CD4-positive, alpha-beta T cell (primary cell): ENCODE measurements at regions not wholly inside any gene's neighbourhood (a gene's known extent, or its start where the extent isn't known, plus 50 kb on each side); places are given as distances from the start of the nearest gene placed in this dataset.

Source experiments
- ATAC-seq: fragments of 200-7000 bp; cut with Tn5 transposase; one replicate; pipeline ENCODE4 v1.10.0; 2022; ENCODE audit warnings: mild to moderate bottlenecking; ENCODE audit not compliant: poor library complexity
- CTCF ChIA-PET: fragments of 350-600 bp; sonication (Branson Sonifier 250); formaldehyde crosslinking; loops from one replicate; lab custom pipeline; 2021; ENCODE audit warnings: antibody characterized with exemption, inconsistent platforms; lab: Charles Lee
- POLR2A ChIA-PET: fragments of 350-600 bp; sonication (Branson Sonifier 250); formaldehyde crosslinking; loops from one replicate; lab custom pipeline; 2021; ENCODE audit warnings: antibody characterized with exemption, inconsistent platforms; lab: Charles Lee
- DNase-seq, 14 experiments: peaks; one replicate each; pipeline ENCODE4 v3.0.0-alpha.2; 2013 to 2020; ENCODE audit warnings: mixed read lengths in 2 of 14
- H3K27ac ChIP-seq, 2 donors: one replicate each; pipeline versions ENCODE4 v1.5.1 to v1.7.0; 2013; ENCODE audit warnings: low read length in 2 of 2, low read depth in 1 of 2, mild to moderate bottlenecking in 1 of 2
- H3K27me3 ChIP-seq, 2 experiments: 1 replicate in 1 of 2; 2 replicates in 1 of 2; pipeline versions ENCODE4 v1.6.1 to v1.7.0; 2013; ENCODE audit warnings: low read length in 2 of 2, control low read depth in 1 of 2, mild to moderate bottlenecking in 1 of 2, moderate library complexity in 1 of 2; ENCODE audit not compliant: insufficient read depth in 2 of 2, control insufficient read depth in 1 of 2
- H3K36me3 ChIP-seq: one replicate; pipeline ENCODE4 v1.6.1; 2013; ENCODE audit warnings: low read length, control low read depth; ENCODE audit not compliant: insufficient read depth
- H3K4me1 ChIP-seq: one replicate; pipeline ENCODE4 v1.6.1; 2013; ENCODE audit warnings: low read length, control low read depth; ENCODE audit not compliant: insufficient read depth
- H3K4me3 ChIP-seq: one replicate; pipeline ENCODE4 v1.5.1; 2013; ENCODE audit warnings: mild to moderate bottlenecking, low read length, moderate library complexity
- H3K9me3 ChIP-seq, 2 experiments: 1 replicate in 1 of 2; 2 replicates in 1 of 2; pipeline versions ENCODE4 v1.6.1 to v1.7.0; 2013; ENCODE audit warnings: low read length in 2 of 2, mild to moderate bottlenecking in 2 of 2, control low read depth in 1 of 2, moderate library complexity in 1 of 2; ENCODE audit not compliant: control insufficient read depth in 1 of 2, insufficient read depth in 1 of 2
- H3K27ac Mint-ChIP-seq: one replicate; pipeline ENCODE4 v1.8.0; 2020; ENCODE audit warnings: mixed read lengths
- H3K27me3 Mint-ChIP-seq: one replicate; pipeline ENCODE4 v1.8.0; 2021; ENCODE audit warnings: mixed read lengths
- H3K36me3 Mint-ChIP-seq: one replicate; pipeline ENCODE4 v1.8.0; 2021; ENCODE audit warnings: low read depth, mixed read lengths
- H3K4me1 Mint-ChIP-seq: one replicate; pipeline ENCODE4 v1.8.0; 2021; ENCODE audit warnings: low read depth, mixed read lengths
- H3K4me3 Mint-ChIP-seq: one replicate; pipeline ENCODE4 v1.8.0; 2020; ENCODE audit warnings: mild to moderate bottlenecking, mixed read lengths
- H3K9me3 Mint-ChIP-seq: one replicate; pipeline ENCODE4 v1.8.0; 2020; ENCODE audit warnings: mixed read lengths
- intact Hi-C, 2 experiments: fragments of 100-400 bp; cut with DNase I in 1 of 2; cut with micrococcal nuclease in 1 of 2; formaldehyde crosslinking; loops; one replicate each; pipeline versions ENCODE4 v1.15.1 to v1.9.0; 2023 to 2025; cut with DNase I, micrococcal nuclease
- TF ChIP-seq, protein P1 (sequence below): fragments of 200-600 bp; IDR thresholded peaks from one replicate; pipeline ENCODE4 v1.8.0; 2022; ENCODE audit warnings: antibody characterized with exemption, mild to moderate bottlenecking

DNA sequence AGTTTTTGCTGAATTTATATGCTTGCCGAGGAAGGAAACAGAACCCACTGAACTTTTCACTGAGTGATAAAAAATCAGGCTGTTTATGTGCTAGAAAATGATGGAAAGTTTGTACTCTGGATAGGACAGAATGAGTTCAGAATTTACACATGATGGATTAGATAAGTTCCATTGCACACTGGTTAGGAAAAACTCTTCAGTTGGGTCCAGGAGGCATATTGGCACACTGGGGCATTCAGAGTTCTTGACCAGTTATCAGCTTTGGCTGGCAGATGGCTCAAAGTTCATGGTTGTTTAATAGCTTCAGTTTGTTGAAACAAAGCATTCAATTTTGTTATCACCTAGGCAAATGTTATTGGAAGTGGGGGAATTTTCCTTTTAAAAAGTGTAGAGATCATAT is 613.3 kb upstream of the SYNCRIP start:
- Histone ChIP-seq H3K4me3 (no peak overlapping the region), H3K4me1 (no peaks in the 10 kb centered on the region), H3K36me3 (no peaks in the 10 kb centered on the region), H3K9me3 (no peaks in the 10 kb centered on the region), H3K27ac (no peak overlapping the region), H3K27me3 (no peaks in the 10 kb centered on the region)
- no peak overlapping the region for H3K27ac Mint-ChIP-seq
- intact Hi-C loops, result no loop called here
- no peaks in the 10 kb centered on the region for H3K36me3 Mint-ChIP-seq
- no peaks in the 10 kb centered on the region for H3K27me3 Mint-ChIP-seq
- no peak for ATAC-seq
- H3K4me3 Mint-ChIP-seq, result no peak overlapping the region
- TF ChIP-seq, protein P1, sequence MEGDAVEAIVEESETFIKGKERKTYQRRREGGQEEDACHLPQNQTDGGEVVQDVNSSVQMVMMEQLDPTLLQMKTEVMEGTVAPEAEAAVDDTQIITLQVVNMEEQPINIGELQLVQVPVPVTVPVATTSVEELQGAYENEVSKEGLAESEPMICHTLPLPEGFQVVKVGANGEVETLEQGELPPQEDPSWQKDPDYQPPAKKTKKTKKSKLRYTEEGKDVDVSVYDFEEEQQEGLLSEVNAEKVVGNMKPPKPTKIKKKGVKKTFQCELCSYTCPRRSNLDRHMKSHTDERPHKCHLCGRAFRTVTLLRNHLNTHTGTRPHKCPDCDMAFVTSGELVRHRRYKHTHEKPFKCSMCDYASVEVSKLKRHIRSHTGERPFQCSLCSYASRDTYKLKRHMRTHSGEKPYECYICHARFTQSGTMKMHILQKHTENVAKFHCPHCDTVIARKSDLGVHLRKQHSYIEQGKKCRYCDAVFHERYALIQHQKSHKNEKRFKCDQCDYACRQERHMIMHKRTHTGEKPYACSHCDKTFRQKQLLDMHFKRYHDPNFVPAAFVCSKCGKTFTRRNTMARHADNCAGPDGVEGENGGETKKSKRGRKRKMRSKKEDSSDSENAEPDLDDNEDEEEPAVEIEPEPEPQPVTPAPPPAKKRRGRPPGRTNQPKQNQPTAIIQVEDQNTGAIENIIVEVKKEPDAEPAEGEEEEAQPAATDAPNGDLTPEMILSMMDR, result no peak
- DNase-seq, result no peak
- ChIA-PET POLR2A (no interaction called here), CTCF (no interaction called here)
- no peaks in the 10 kb centered on the region for H3K4me1 Mint-ChIP-seq
- peaks cover 9% of the 10 kb centered on the region for H3K9me3 Mint-ChIP-seq

DNA sequence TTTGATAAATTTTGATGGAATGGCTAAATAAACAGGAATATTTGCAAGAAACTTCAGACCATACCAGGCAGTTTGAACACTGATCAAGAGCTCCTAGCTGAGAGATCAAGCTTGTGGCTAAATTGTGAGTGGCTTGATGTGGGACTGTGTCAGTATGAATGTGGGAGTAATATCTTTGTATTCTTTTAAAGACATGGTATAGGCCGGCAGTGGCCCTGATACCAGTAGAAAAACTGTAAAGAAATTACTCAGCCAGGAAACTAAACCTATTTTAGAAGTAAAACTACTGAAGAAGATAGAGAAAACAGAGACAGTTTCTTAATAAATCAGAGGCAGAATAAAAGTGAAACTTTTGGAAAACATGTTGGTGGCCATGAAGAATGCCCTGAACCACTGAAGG is 608.4 kb upstream of the SYNCRIP start:
- no peaks in the 10 kb centered on the region for H3K4me1 Mint-ChIP-seq
- ChIA-PET CTCF (no interaction called here), POLR2A (no interaction called here)
- Histone ChIP-seq H3K9me3 (no peaks in the 10 kb centered on the region), H3K27ac (no peak overlapping the region), H3K4me3 (no peak overlapping the region), H3K27me3 (no peaks in the 10 kb centered on the region), H3K4me1 (no peaks in the 10 kb centered on the region), H3K36me3 (no peaks in the 10 kb centered on the region)
- peaks cover 14% of the 10 kb centered on the region for H3K9me3 Mint-ChIP-seq
- no peak overlapping the region for H3K27ac Mint-ChIP-seq
- no peaks in the 10 kb centered on the region for H3K27me3 Mint-ChIP-seq
- TF ChIP-seq, protein P1, result no peak
- H3K4me3 Mint-ChIP-seq, result no peak overlapping the region
- no peak for DNase-seq
- no peaks in the 10 kb centered on the region for H3K36me3 Mint-ChIP-seq
- ATAC-seq, result no peak
- intact Hi-C loops, result no loop called here

DNA sequence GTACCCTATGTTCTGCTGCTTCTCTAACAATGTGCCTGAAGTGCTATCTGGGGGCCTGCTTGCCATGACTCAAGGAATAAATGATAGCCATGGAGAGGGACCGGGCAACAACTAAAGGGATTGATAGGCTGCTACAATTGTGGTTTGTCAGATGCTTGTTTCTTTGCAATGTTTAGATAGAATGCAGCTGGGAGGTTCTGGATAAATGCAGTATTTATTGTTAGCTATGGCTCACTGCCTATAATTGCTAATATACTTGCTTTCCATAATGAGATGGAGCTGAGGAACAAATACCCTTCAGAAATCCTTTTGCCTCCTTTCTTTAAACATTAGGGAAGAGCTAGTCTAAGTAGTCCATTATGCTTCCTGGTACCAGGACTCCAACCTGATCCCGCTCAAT is 575.2 kb upstream of the SYNCRIP start:
- POLR2A ChIA-PET, result no interaction called here
- Histone ChIP-seq H3K36me3 (no peaks in the 10 kb centered on the region), H3K4me1 (no peaks in the 10 kb centered on the region), H3K27ac (no peak overlapping the region), H3K4me3 (no peak overlapping the region), H3K27me3 (no peaks in the 10 kb centered on the region), H3K9me3 (no peaks in the 10 kb centered on the region)
- DNase-seq (no peak), ATAC-seq (no peak)
- Mint-ChIP-seq H3K9me3 (peaks cover 5% of the 10 kb centered on the region), H3K36me3 (no peaks in the 10 kb centered on the region), H3K4me1 (no peaks in the 10 kb centered on the region), H3K27ac (no peak overlapping the region), H3K27me3 (no peaks in the 10 kb centered on the region), H3K4me3 (no peak overlapping the region)
- CTCF ChIA-PET, result no interaction called here
- TF ChIP-seq, protein P1, result no peak
- intact Hi-C loops, result no loop called here
